ENCODE measurements at regions not wholly inside any gene's neighbourhood (a gene's known extent, or its start where the extent isn't known, plus 50 kb on each side); places are given as distances from the start of the nearest gene placed in this dataset.

GRCh38 chr3:164748626-164749025, 329.7 kb downstream of the SI start:
- TF ChIP-seq TAF1 (IDR thresholded peaks at IDR 0.05; ENCODE audit: borderline replicate concordance, low read depth, low read length) (no peak), EP300 (IDR thresholded peaks at IDR 0.05; ENCODE audit: borderline replicate concordance in 1 of 2, low read depth in 1 of 2, low read length in 1 of 2) (no peak), PBX3 (IDR thresholded peaks at IDR 0.05) (no peak), JUND (IDR thresholded peaks at IDR 0.05) (no peak), FOXM1 (IDR thresholded peaks at IDR 0.05; ENCODE audit: low read depth) (no peak), RAD21 (IDR thresholded peaks at IDR 0.05; ENCODE audit: low read length) (no peak)
- TF ChIP-seq, protein P1, sequence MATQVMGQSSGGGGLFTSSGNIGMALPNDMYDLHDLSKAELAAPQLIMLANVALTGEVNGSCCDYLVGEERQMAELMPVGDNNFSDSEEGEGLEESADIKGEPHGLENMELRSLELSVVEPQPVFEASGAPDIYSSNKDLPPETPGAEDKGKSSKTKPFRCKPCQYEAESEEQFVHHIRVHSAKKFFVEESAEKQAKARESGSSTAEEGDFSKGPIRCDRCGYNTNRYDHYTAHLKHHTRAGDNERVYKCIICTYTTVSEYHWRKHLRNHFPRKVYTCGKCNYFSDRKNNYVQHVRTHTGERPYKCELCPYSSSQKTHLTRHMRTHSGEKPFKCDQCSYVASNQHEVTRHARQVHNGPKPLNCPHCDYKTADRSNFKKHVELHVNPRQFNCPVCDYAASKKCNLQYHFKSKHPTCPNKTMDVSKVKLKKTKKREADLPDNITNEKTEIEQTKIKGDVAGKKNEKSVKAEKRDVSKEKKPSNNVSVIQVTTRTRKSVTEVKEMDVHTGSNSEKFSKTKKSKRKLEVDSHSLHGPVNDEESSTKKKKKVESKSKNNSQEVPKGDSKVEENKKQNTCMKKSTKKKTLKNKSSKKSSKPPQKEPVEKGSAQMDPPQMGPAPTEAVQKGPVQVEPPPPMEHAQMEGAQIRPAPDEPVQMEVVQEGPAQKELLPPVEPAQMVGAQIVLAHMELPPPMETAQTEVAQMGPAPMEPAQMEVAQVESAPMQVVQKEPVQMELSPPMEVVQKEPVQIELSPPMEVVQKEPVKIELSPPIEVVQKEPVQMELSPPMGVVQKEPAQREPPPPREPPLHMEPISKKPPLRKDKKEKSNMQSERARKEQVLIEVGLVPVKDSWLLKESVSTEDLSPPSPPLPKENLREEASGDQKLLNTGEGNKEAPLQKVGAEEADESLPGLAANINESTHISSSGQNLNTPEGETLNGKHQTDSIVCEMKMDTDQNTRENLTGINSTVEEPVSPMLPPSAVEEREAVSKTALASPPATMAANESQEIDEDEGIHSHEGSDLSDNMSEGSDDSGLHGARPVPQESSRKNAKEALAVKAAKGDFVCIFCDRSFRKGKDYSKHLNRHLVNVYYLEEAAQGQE (IDR thresholded peaks at IDR 0.05; ENCODE audit: low read depth, low read length), result no peak
- TF ChIP-seq, protein P2, sequence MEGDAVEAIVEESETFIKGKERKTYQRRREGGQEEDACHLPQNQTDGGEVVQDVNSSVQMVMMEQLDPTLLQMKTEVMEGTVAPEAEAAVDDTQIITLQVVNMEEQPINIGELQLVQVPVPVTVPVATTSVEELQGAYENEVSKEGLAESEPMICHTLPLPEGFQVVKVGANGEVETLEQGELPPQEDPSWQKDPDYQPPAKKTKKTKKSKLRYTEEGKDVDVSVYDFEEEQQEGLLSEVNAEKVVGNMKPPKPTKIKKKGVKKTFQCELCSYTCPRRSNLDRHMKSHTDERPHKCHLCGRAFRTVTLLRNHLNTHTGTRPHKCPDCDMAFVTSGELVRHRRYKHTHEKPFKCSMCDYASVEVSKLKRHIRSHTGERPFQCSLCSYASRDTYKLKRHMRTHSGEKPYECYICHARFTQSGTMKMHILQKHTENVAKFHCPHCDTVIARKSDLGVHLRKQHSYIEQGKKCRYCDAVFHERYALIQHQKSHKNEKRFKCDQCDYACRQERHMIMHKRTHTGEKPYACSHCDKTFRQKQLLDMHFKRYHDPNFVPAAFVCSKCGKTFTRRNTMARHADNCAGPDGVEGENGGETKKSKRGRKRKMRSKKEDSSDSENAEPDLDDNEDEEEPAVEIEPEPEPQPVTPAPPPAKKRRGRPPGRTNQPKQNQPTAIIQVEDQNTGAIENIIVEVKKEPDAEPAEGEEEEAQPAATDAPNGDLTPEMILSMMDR (IDR thresholded peaks at IDR 0.05), result no peak

Data from SK-N-SH (cell line).